ENCODE measurements at regions not wholly inside any gene's neighbourhood (a gene's known extent, or its start where the extent isn't known, plus 50 kb on each side); places are given as distances from the start of the nearest gene placed in this dataset.
"Not testable (repeated sequence)": the region's sequence is repeated elsewhere in the genome, so short reads cannot be mapped to it uniquely, and the experiment has no call there.

DNA sequence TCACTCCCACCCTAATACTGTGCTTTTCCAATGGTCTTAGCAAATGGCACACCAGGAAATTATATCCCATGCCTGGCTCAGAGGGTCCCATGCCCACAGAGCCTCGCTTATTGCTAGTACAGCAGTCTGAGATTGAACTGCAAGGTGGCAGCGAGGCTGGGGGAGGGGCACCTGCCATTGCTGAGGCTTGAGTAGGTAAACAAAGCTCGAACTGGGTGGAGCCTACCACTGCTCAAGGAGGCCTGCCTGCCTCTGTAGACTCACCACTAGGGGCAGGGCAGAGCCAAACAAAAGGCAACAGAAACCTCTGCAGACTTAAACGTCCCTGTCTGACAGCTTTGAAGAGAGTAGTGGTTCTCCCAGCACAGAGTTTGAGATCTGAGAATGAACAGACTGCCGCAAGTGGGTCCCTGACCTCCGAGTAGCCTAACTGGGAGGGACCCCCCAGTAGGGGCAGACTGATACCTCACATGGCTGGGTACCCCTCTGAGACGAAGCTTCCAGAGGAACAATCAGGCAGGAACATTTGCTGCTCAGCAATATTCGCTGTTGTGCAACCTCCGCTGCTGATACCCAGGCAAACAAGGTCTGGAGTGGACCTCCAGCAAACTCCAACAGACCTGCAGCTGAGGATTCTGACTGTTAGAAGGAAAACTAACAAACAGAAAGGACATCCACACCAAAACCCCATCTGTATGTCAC lies 150.7 kb upstream of the FOXA2 start:
- DNase-seq (ENCODE audit: low read depth, low spot score) = not testable (repeated sequence)

DNA sequence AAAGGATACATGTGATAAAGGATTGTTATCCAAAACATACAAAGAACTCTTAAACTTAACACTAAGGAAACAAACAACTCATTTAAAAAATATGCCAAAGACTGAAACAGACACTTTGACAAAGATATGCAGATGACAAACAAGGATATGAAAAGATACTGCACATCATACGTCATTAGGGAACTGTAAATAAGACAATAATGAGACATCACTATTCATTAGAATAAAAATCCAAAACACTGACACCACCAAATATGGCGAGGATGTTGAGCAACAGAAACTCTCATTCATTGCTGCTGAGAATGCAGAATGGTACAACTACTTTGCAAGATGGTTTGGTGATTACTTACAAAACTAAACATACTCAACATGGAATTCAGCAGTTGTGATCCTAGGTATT lies 156.5 kb upstream of the FOXA2 start:
- DNase-seq (ENCODE audit: low read depth, low spot score) = no peak

DNA sequence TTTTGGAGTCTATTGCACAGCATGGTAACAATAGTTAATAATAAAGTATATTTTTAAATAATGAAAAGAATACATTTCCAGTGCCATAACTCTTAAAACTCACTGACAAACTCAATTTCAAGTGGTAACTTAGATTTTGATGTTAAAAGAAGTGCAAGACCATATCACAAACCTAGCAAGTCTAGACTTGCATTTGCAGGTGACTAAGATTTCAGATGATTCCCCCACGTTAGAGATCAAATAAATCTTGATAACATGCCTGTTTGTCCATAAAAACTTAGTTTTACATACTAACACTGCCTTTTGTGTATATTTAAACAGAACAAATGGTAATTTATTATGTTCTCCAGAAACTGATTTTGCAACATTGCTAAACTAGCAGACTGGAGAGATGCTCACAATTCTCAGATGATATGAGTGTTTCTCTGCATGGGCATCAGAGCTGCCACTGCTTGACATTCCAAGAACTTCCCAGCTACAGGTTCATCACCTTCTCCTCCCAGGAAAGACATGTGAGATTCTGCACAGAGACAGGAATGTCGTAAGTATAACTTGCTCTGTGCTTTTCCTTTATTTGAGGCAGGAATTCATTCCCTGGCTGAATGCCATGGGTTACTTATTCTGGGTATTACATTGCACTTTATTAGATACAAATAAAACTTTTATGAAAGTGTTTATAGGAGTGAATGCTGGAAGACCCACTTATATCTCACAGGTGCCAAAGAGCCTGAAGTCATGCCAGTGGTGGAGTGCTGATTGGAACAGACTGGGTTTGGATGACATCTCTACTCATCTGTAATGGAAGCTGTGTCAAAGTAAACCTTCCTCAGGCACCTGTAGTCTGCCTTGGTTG lies 160.2 kb upstream of the FOXA2 start:
- no peak for DNase-seq (ENCODE audit: low read depth, low spot score)

- no peak for DNase-seq (ENCODE audit: low read depth, low spot score)
Measured at GRCh38 chr20:22745194-22745500, 160.8 kb upstream of the FOXA2 start.

DNA sequence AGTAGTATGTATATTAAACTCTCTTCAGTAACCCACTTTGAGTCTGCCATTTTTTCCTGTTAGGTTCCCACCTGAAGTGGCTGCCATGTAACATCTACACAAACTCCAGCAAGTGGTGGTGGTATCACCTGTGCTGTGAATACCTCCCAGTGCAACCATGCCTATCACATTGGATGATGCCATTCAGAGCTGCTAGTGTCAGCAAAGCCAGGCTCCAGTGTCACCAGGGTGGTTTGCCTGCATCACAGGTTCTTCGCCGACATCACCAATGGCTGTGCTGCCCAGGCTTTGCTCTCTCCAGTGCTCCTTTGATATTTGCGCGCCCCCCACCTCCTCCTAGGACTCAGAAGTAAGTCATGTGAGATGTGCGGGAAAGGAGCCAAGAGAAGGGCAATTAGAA lies 162.6 kb upstream of the FOXA2 start:
- DNase-seq (ENCODE audit: low read depth, low spot score) = no peak

DNA sequence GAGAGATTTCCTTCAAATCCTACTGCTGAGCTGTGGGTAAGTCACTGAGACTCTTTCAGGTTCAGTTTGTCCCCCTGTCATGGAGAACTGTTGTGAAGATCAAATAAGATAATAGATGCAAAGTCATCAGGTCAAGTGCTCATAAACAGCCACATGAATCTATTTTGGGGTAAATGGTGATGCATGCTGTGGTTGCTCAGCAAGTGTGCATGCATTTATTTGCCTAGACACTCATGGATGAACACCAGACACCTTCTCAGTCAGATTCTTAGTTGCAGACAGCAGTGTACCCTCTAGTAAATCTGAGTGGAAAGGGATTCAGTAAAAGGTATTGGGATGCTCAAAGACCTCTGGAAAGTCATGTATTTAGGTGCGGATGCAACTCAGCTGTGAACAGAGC lies 168.0 kb upstream of the FOXA2 start:
- no peak for DNase-seq (ENCODE audit: low read depth, low spot score)

GRCh38 chr20:22757424-22758183 lies 173.2 kb upstream of the FOXA2 start:
- DNase-seq (ENCODE audit: low read depth, low spot score) = no peak

DNA sequence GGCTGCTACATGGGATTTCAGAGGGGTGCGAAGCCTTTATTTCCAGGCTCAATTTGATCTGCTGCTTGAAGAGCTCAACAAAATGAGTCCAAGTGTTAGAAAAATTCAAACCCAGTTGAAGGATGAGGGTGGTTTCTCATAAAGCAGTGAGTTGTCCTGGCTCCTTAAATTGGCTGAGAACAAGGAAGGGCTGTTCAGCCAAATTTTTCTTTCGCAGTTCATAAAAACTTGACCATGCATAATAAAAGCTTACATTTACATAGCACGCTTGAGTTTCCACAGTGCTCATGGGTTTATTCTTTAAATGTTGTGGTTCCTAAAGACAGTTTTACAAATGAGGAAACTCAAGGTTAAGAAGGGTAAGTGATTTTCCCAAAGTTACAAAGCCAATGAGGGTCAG lies 174.4 kb upstream of the FOXA2 start:
- no peak for DNase-seq (ENCODE audit: low read depth, low spot score)

DNA sequence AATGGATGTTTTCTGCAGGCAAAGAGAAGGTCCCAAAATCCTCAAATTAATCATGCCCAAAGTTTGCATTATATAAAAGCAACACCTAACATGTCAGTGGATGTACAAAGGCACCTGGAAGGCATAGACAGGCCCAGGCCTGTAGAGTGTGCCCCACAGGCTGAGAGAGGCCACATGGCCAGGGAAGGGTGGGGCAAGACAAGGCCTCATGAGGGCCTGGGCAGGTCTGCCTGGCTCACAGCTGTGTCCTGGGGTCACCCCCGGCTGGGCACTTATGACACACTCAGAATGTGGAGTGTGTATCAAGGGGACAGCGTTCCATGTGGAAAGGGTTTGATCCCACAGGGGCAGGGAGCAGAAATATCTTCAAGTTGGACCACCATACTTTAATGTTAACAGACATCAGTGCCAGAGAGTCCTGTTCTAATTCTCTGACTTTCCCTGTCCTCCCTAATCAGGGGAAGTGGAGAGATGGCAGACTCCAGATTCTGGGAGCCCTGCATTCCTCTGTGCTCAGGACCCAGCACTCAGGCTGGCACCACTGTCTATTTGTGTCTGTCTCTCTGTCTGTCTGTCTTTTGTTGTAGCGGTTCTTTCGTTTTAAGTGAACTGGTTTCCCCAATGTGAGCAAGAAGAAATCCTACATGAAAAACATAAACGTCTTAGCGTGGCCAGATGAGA lies 178.3 kb upstream of the FOXA2 start:
- no peak for DNase-seq (ENCODE audit: low read depth, low spot score)

DNA sequence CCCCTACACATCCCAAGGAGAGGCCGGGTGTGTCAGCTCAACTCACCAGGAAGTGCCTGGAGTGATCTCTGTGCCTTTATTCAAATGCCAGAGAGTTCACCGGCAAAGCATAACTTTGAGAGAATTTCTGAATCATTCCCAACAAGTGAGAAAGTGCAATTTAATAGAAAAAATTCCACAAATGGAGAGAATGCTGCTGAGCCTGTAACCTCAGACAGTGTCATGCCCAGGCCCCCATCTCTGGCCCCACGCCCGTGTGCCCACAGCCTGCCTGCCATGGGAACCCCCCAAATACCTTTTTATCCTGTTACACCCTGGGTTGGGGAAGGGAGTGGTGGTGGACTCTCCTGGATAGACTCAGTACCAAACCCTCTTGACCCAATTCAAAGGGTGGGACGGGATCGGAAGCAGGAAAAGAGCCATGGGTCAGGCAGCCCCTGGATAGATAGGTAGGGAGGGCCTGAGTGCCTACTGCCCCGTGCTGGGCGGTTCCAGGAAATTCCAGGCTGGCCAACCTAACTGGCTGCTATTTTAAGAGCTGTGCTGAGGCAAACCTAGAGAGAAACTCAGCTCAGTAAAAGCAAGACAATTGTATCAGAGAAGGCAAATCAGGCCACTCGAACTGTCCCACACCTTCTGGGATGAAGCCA lies 179.0 kb upstream of the FOXA2 start:
- DNase-seq (ENCODE audit: low read depth, low spot score) = no peak

DNA sequence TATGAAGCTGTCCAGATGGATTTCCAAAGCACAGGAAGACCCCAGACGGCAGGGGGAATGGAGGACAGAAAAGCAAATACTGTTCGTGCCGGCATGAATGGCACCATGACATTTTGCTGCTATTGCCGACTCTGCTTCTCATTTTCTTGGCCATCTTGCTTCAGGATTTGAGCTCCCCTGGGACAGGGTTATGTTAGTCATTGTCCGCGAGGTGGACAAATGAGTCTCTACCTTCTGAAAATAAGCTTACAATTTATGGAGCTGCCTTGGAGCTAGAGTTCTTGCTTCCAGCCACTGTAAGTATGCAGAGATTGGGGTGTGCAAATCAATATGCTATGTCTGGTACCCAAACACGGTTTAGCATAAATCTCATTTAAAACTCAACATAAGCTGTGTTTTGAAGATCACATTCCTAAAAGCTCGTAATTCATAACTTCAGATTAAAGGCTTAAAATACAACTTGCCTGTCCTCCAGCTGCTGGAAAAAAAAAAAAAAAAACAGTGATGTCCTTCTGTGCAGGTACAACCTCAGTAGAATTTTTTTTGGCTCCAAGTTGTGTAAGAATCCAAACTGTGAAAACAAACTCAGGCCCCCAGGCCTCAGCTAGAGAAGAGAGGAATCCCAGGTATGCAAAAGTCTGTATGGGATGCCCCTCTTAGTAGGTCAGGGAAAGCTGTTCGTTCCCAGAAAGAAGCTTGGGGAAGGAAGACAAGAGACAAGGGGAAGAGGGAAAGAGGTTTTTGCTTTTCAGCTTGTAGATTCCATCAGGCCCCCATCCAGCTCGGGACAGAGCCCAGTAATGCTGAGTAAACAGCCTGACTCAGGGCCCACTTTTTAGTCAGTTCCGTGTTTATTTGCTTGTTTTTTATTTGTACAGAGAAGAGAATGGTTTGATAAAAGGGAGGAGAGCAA lies 184.2 kb upstream of the FOXA2 start:
- DNase-seq (ENCODE audit: low read depth, low spot score) = no peak

- no peak for DNase-seq (ENCODE audit: low read depth, low spot score)
Measured at GRCh38 chr20:22770241-22770800, 185.9 kb upstream of the FOXA2 start.

- no peak for DNase-seq (ENCODE audit: low read depth, low spot score)
Measured at GRCh38 chr20:22771706-22772105, 187.3 kb upstream of the FOXA2 start.

DNA sequence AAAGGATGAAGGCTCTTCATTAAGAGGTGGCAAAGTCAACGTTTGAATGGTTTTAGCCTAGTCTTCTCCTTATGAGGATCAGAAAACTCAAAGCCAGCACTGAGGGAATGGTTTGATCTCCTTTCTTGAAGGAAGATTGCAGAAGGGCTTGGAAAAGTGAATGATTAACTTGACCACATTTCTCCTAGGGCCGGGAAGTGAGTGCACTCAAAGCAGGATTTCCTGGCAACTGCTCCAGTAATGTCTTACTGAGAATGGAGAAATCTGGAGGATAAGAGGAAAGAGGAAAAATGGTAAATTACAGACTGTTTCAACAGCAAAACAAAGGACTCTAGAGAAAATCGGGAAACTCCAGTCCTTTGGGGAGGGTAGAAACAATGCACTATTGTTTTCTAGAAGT lies 189.0 kb upstream of the FOXA2 start:
- DNase-seq (ENCODE audit: low read depth, low spot score) = no peak

DNA sequence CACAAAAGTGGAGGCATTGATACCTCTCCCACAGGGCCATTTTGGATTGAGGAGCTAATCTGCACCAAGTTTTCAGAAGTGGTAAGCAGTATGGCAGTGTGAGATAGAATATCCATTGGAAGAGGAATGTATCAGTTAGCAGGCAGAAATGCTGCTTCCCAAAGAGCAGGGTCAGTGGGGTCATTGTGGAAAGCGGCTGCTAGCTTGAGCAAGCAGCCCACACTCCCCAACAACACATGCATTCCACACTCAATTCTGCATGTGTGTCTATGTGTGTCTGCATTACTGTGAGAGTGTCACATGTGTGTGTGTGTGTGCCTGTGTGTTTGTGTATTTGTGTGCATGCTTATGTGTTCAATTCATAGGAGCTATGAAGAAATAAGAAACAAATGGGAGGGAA lies 190.9 kb upstream of the FOXA2 start:
- no peak for DNase-seq (ENCODE audit: low read depth, low spot score)

GRCh38 chr20:22775671-22776139 lies 191.3 kb upstream of the FOXA2 start:
- DNase-seq (ENCODE audit: low read depth, low spot score) = no peak

DNA sequence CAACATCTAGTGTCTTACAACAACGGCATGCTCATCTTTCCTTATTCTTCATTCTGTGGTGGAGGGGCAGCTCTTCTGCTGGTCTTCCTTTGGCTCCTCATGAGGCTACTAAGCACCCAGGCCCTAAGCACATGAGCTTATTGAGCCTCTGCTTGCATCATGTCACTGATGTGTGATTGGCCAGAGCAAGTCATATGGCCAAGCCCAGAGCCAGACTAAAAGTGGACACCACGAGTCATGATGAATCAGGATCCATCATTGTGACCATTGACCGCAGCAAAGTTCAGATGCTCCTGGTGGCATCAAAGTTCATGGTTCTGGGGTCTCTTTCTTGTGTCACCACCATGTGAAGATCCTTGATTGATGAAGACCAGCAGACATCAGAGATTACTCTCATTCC lies 192.0 kb upstream of the FOXA2 start:
- DNase-seq (ENCODE audit: low read depth, low spot score) = no peak

- no peak for DNase-seq (ENCODE audit: low read depth, low spot score)
Measured at GRCh38 chr20:22779878-22780277, 195.5 kb upstream of the FOXA2 start.

DNA sequence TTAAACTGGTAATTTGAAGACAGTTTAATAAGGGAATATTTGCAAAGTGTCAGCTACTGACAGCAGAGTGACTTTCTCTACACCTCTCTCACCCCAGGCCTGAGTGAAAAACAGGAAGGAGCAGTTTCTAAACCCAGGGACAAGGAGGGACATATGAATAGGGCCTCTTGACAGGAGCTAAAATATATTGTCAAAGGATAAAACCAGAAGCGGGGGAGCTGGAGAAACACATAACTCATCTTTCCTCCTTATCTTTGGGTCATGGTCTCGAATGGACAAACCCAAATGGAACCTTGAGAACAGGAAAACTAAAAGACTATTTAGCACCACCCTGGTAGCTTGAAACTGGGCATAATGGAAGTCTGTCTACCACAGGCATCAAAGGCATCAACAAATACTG lies 197.5 kb upstream of the FOXA2 start:
- no peak for DNase-seq (ENCODE audit: low read depth, low spot score)

DNA sequence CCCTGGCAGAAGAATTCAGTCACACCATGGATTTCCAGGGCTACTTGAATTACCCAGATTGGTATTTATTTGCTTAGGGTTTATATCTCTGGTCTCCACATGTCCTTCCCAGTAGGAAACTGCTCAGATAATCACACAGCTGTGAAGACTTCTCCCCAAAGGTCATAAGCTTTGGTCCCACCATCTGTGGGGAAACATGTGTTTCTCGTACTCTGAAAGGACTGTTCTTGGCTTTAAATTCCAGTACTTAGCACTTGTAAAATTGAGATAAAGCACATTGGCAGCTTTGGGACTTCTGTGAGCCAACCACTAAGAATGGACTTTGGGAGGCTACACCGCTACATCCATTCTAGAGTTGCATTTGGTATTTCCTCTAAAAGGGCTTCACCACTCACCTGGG lies 205.3 kb upstream of the FOXA2 start:
- no peak for DNase-seq (ENCODE audit: low read depth, low spot score)

All from brain pericyte (primary cell).